ENCODE measurements at regions not wholly inside any gene's neighbourhood (a gene's known extent, or its start where the extent isn't known, plus 50 kb on each side); places are given as distances from the start of the nearest gene placed in this dataset.

GRCh38 chr2:56011624-56012023 is 88.0 kb upstream of the EFEMP1 start:
- H3K9me3 ChIP-seq: no peaks in the 10 kb centered on the region
- 83% methylated on average over 4 of the region's 4 CpGs for WGBS

GRCh38 chr2:56012221-56012765 is 88.7 kb upstream of the EFEMP1 start:
- Histone ChIP-seq H3K4me3 (no peak overlapping the region), H3K9me3 (no peaks in the 10 kb centered on the region), H3K27me3 (no peaks in the 10 kb centered on the region), H3K36me3 (no peaks in the 10 kb centered on the region), H3K27ac (no peak overlapping the region), H3K4me1 (no peaks in the 10 kb centered on the region)
- WGBS: 57% methylated on average over 1 of the region's 1 CpG
- no peak for TF ChIP-seq CTCF (IDR thresholded peaks at IDR 0.05)
- TF ChIP-seq POLR2A (IDR thresholded peaks at IDR 0.05): no peak
- TF ChIP-seq EP300 (IDR thresholded peaks at IDR 0.05): no peak
- TF ChIP-seq POLR2AphosphoS5 (IDR thresholded peaks at IDR 0.05): no peak
- DNase-seq (ENCODE audit: low spot score in 2 of 2): no peak

More at GRCh38 chr2:56011624-56012023, 88.0 kb upstream of the EFEMP1 start:
- no peak overlapping the region for H3K27ac ChIP-seq
- no peaks in the 10 kb centered on the region for H3K4me1 ChIP-seq
- no peak overlapping the region for H3K4me3 ChIP-seq
- DNase-seq (ENCODE audit: low spot score in 2 of 2): no peak
- TF ChIP-seq POLR2AphosphoS5 (IDR thresholded peaks at IDR 0.05) (no peak), POLR2A (IDR thresholded peaks at IDR 0.05) (no peak), CTCF (IDR thresholded peaks at IDR 0.05) (no peak), EP300 (IDR thresholded peaks at IDR 0.05) (no peak)
- no peaks in the 10 kb centered on the region for H3K36me3 ChIP-seq
- no peaks in the 10 kb centered on the region for H3K27me3 ChIP-seq

GRCh38 chr2:56013475-56013874 is 89.9 kb upstream of the EFEMP1 start:
- H3K27ac ChIP-seq: no peak overlapping the region
- H3K9me3 ChIP-seq: no peaks in the 10 kb centered on the region
- no peaks in the 10 kb centered on the region for H3K27me3 ChIP-seq
- no peaks in the 10 kb centered on the region for H3K36me3 ChIP-seq
- DNase-seq (ENCODE audit: low spot score in 2 of 2): no peak
- no peak for TF ChIP-seq EP300 (IDR thresholded peaks at IDR 0.05)
- no peak for TF ChIP-seq POLR2A (IDR thresholded peaks at IDR 0.05)
- no peak for TF ChIP-seq POLR2AphosphoS5 (IDR thresholded peaks at IDR 0.05)
- TF ChIP-seq CTCF (IDR thresholded peaks at IDR 0.05): no peak
- no peaks in the 10 kb centered on the region for H3K4me1 ChIP-seq
- no peak overlapping the region for H3K4me3 ChIP-seq

GRCh38 chr2:56014046-56014730 is 90.6 kb upstream of the EFEMP1 start:
- WGBS: 75% methylated on average over 8 of the region's 8 CpGs
- Histone ChIP-seq H3K36me3 (no peaks in the 10 kb centered on the region), H3K4me1 (no peaks in the 10 kb centered on the region), H3K27ac (no peak overlapping the region), H3K4me3 (no peak overlapping the region), H3K9me3 (no peaks in the 10 kb centered on the region), H3K27me3 (no peaks in the 10 kb centered on the region)
- no peak for DNase-seq (ENCODE audit: low spot score in 2 of 2)
- TF ChIP-seq CTCF (IDR thresholded peaks at IDR 0.05): no peak
- TF ChIP-seq POLR2AphosphoS5 (IDR thresholded peaks at IDR 0.05): no peak
- TF ChIP-seq POLR2A (IDR thresholded peaks at IDR 0.05): no peak
- TF ChIP-seq EP300 (IDR thresholded peaks at IDR 0.05): no peak

GRCh38 chr2:56015711-56016115 is 92.1 kb upstream of the EFEMP1 start:
- 38% methylated on average over 4 of the region's 4 CpGs for WGBS
- Histone ChIP-seq H3K9me3 (no peaks in the 10 kb centered on the region), H3K27me3 (no peaks in the 10 kb centered on the region), H3K27ac (no peak overlapping the region), H3K4me3 (no peak overlapping the region), H3K36me3 (no peaks in the 10 kb centered on the region), H3K4me1 (no peaks in the 10 kb centered on the region)
- no peak for DNase-seq (ENCODE audit: low spot score in 2 of 2)
- TF ChIP-seq EP300 (IDR thresholded peaks at IDR 0.05) (no peak), POLR2A (IDR thresholded peaks at IDR 0.05) (no peak), POLR2AphosphoS5 (IDR thresholded peaks at IDR 0.05) (no peak), CTCF (IDR thresholded peaks at IDR 0.05) (no peak)
